ENCODE measurements at regions not wholly inside any gene's neighbourhood (a gene's known extent, or its start where the extent isn't known, plus 50 kb on each side); places are given as distances from the start of the nearest gene placed in this dataset.
"Not testable (repeated sequence)": the region's sequence is repeated elsewhere in the genome, so short reads cannot be mapped to it uniquely, and the experiment has no call there.

DNA sequence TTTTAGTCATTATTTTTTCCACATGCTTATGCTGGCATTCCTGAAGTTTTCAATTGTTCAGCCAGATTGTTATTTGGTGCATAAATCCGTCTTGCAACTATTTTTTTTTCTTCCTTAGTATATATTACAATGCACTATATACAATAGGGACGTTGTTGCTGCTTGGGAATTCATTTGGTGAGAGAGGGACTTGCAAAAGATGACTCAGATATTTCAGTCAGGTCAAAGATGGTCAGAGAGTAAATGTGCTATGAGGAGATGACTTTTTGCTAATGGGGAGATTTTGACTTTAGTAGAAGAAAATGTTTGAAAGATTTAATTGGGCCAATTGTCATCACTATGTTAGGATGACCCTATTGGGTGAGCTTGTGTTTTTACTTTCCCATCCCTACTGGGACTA lies 348.4 kb upstream of the MTPN start:
- no peak for DNase-seq (ENCODE audit: low read depth in 2 of 2)

DNA sequence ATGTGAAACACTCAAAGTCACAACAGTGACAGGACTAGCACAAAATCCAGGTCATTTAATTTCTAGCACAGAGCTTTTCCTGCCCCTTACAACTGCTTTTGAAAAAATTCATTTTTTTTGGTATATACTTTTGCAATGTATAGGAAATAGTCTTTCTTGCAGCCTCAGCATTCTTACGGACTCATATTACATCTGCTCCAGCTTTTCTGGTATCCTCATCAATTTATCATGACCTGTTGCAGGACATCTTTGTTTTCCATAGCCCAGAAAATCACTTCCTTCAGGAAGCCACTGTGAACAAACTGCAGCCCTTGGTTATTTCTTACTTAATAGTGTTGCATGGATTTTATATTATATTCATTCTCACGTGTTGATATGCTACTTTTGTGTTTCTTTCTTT lies 347.9 kb upstream of the MTPN start:
- DNase-seq (ENCODE audit: low read depth in 2 of 2), result no peak

DNA sequence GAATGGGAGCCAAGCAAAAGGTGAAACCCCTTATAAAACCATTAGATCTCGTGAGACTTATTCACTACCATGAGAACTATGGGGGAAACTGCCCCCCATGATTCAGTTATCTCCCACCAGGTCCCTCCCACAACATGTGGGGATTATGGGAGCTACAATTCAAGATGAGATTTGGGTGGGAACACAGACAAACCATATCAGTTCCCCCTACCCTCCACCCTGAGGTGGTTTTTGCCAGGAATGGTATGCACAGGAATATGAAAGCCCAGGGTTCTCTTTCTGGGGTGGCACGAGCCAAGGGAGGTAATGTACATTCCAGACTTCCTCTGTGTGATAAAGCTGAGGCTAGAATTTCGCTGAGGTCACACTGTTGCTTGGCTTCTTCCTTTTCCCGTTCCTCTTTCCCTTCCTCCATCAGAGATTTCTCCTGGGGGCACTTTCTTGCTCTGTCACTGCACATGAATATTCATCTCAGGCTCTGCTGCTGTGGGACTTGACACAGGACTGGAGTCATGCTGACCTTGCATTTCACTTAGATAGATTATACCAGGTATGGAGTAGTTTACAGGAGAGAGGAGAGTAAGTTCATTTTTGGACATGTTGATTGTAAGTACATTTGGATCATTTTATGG lies 347.0 kb upstream of the MTPN start:
- no peak for DNase-seq (ENCODE audit: low read depth in 2 of 2)

DNA sequence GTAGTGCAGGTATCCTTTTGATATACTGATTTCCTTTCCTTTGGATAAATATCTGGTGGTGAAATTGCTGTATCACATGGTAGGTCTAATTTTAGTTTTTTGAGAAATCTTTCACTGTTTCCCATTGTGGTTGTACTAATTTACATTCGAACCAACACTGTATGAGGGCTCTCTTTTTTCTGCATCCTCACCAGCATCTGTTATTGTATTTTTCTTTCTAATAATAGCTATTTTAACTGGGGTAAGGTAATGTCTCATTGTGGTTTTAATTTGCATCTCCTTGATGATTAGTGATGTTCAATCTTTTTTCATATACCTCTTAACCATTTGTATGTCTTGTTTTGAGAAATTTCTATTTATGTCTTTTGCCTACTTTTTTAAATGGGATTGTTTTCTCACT lies 335.4 kb upstream of the MTPN start:
- no peak for DNase-seq (ENCODE audit: low read depth in 2 of 2)

DNA sequence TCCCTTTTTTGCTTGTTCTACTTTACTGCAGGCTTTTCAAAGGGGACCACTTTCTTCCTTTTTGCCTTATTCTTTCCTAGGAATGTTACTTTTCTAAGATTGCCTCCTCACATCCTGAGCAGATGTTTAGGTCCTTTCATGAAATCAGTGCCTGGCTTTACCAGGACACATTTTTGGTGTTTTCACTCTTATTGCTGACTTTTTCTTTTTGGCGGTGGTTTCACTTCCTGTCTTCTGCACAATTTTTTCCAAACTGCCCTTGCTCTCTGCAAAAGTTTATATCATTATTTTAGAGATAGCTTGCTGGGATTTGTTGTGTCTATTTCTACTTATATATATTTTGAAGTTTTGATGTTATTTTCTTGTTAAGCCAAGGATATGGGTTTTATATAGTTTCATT lies 332.2 kb upstream of the MTPN start:
- DNase-seq (ENCODE audit: low read depth in 2 of 2), result no peak

DNA sequence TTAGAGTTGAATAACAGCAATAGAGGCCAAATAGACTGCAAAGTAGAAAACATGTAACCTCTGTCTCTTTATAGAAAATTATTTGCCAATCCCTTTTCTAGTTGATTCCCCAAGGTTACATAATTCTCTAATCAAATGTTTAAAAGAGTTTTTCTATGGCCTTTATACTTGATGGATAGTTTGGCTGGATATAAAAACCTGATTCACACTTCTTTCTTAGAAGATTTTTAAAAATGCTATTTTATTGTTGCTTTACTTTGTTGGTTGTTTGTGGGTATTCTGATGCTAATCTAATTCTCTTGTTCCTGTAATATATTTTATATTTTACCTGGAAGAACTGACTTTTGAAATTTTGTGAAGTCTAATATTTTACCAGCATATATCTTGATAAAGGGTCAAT lies 331.1 kb upstream of the MTPN start:
- DNase-seq (ENCODE audit: low read depth in 2 of 2), result no peak

DNA sequence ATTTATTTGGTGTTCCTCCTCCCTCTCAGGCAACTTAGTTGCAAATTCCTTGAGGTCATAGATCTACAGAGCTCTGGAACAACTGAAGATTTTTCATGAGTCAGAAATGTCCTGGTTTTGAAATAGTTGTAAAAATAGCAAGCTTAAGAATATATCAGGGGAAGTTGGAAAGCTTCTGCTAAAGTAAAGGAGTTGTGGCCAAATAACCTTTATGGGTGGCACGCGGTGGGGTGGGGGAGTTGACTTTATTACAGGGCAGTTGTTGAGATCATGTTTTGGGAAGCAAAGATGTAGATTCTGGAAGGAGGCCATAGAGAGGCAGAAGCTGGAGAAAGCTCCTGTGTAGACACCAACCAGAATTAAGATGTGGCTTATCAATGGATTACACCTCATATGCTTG lies 326.0 kb upstream of the MTPN start:
- DNase-seq (ENCODE audit: low read depth in 2 of 2), result peak in 1 of 2 experiments; percentile 0

DNA sequence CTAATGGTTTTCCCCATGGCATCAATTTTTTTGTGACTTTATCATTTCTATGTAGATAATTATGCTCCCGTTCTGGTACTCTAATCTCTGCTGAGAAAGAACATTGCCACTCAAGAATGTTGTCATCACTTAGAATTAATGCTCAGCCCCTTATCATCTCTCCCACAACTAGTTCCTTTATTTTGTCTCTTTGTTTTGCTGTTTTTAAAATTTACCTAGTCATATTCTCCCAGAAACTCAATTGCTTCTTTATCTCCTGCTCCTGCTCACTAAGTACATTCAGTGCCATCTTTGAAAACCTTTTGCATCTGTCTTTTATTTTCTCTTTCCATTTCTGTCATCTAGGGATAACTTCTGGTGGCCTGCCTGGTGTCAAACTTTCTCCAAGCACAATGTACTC lies 324.9 kb upstream of the MTPN start:
- DNase-seq (ENCODE audit: low read depth in 2 of 2), result no peak

DNA sequence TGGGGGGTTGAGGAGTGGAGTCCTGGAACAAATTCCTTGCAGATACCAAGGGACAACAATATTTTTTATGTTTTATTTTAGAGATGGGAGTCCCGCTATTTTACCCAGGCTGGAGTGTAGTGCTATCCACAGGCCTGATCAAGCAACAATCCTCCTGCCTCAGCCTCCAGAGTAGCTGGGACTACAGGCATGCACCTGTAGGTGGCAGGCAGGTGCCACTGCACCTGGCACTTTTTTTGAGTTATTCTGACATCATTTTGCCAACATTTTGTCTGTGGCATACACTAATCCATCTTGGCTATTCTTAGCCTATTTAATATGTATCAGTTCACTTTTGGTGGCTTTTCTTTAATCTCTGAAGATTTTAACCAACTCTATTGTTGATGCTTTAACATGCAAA lies 317.8 kb upstream of the MTPN start:
- DNase-seq (ENCODE audit: low read depth in 2 of 2), result no peak

DNA sequence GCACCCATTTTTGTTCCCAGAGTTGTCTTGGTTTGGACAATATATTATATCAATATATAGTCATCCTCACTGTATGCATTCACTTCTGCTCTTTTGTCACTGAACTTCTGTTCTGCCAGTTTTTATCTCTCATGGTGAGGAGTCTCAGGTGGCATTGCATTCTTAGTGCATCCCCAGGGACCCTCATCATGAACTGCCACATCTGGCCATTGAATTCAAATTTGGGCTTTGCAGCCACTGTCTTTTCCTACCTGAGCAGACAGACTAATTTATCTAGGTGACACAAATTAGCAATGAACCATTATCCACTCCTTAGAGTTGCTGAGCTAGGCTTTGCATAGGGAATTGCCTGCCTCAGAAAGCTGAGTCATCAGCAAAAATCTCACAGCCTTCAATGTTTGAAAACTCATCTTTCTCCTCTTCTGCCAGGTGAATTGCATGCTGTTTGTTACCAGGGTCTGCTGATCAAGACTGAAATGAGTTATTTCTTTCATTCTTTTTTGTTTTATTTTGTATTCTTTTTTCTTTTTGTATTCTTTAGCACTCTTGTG lies 316.8 kb upstream of the MTPN start:
- no peak for DNase-seq (ENCODE audit: low read depth in 2 of 2)

DNA sequence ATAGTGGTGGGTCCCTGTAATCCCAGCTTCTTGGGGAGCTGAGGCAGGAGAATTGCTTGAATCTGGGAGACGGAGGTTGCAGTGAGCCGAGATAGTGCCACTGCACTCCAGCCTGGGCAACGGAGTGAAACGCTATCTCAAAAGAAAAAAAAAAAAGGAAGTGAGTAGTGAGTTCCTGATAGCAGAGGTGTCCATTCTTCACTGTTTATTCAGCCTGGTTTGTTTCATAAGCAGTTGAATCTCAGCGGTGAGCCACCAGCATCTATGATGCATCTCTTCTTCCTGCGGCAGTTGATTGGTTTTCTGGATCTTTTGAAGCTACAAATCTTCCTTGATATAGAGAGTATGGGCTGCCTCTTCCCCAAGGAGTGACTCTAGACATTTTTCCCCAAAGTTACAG lies 316.1 kb upstream of the MTPN start:
- DNase-seq (ENCODE audit: low read depth in 2 of 2), result no peak

DNA sequence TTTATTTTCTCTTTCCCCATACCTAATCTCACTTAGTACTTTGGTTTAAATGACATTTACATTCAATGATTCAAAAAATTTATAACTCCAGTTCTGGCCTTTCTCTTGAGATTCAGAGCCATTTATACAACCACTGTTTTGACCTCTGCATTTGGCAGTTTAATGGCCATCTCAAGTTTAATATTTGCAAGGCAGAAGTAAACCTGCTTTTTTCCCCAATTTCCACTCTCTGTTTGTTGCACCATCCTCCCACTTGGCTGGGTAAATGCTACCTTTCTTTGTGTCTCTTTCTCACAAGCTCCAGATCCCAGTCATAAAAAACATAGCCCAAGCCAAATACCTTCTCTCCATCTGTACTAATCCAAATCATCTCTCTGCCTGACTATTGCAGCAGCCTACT lies 315.2 kb upstream of the MTPN start:
- DNase-seq (ENCODE audit: low read depth in 2 of 2), result no peak

DNA sequence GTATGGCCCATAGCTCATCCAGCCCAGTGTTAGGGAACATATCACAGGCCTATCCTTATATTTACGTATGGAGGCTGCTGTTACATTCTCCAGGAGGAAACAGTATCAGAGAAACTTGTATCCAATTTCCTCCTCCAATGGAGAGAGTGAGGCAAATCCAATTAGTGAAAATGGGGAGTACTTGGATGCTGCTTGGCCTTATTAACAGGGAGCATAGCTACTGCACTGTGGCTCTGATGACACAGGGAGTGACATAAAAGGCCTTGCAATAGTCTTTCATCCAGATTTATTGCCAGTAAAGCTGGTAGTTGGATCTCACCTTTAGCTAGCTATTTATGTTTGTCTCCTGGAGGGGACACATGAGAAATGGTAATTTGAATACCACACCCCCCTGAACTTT lies 313.2 kb upstream of the MTPN start:
- DNase-seq (ENCODE audit: low read depth in 2 of 2), result no peak

DNA sequence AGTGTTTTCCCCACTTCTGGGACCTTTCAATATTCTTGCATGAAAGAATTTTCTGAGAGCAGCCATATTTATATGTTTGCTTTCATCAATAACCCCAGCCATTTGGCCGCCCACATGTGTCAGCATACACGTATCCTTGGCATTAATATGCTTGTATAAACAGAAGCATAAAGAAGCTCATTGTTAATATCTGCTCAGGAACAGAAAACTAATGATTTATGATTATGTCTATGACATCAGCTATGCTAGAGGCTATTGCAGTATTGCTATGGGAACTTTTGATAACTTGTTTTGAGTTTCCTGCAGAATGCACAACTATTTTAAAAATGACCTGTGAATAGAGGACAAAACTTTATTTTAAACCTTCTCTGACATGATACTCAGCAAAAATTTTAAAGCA lies 300.9 kb upstream of the MTPN start:
- no peak for DNase-seq (ENCODE audit: low read depth in 2 of 2)

DNA sequence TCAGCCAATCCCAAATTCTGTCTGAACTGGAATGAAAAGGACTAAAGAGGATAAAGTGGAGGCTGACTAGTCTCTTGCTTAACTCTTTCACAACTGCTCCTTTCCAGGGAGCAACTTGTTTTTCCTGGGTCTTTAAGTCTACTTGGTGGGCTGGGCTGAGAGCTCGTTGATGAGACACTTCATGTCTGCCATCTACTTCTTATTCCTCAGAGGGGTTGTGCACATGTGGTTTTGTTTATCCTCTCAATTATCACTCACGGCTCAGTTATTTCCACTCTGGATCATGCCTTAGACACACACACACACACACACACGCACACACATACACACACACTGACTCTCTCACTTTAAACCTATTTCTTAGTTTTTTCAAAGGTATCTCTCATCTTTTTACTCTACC lies 298.6 kb upstream of the MTPN start:
- no peak for DNase-seq (ENCODE audit: low read depth in 2 of 2)

DNA sequence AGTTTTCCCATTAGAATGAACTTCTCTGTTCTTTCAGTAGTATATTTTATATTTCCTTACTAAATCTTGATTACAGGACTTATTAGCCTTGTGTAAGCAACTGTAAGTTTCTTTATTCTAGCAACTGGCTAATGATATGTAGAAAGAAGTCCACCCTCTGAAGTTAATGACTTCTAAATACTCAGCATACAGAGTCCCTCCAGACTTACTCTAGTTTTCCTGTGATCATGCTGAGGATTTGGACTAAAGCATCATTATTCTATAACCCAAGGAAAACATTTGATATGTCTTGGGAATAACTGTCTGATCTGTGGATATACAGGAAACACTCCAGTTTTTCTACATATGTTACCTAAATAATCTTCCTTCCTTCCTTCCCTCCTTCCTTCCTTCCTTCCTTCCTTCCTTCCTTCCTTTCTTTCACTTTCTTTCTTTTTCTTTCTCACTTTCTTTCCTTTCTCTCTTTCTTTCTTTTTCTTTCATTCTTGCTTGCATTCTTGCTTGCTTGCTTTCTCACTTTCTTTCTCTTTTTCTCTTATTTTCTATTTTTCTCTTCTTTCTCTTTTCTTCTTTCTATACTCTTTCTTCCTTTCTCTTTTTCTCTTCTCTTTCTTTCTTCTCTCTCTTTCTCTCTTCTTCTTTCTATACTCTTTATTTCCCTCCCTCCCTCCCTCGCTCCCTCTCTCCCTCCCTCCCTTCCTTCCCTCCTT lies 297.6 kb upstream of the MTPN start:
- no peak for DNase-seq (ENCODE audit: low read depth in 2 of 2)

DNA sequence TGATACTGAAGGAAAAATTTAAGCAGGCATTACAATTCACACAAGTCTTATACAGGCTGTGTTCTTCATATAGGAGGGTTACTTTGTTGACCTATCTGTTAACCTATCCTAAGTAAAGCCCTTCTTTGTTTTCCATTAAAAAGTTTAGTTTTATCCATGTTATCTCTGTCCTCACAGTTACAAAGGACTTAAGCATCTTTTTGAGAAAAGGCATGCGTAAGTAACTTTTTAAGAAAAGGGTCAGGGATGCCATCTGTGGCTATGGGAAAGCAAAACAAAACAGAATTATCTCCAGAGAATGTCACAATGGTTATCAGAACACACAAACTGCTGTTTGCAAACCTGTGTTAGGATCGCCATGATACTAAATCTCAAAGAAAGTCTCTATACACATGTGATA lies 295.8 kb upstream of the MTPN start:
- DNase-seq (ENCODE audit: low read depth in 2 of 2), result no peak

DNA sequence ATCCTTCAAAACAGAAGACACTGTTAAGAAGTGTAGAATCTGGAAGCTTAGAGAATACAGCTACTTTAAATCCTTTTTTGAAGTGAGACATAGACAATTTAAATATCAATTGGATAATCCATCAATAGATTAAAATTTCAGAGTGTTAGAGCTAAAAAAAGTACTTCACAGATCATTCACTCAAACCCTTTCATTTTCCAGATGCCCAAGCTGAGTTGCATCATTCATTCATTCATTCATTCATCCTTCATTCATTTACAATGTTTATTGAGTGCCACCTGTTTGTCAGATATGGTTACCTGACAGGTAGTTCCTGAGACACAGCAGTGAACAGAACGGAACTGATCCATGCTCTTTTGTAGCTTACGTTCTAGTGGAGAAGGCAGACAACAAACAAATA lies 290.7 kb upstream of the MTPN start:
- DNase-seq (ENCODE audit: low read depth in 2 of 2), result no peak

DNA sequence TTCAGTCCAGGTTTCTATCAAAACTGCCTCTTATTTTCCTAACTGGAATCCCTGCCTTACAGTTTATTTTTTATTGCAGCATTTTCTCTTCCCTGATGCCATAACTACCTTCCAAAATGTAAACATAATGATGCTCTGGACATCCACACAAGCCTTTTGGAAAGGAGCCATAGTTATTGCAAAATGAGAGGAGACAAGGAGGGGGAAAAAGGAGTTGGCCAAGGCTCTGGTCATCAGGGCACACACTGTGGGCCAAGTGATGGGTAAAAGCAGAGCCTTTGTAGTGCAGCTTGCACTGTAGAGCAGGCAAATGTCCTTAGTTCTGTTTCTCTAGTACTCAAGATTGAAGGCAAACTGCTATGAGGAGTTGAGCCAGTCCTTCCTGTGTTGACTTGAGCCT lies 289.3 kb upstream of the MTPN start:
- DNase-seq (ENCODE audit: low read depth in 2 of 2), result no peak

DNA sequence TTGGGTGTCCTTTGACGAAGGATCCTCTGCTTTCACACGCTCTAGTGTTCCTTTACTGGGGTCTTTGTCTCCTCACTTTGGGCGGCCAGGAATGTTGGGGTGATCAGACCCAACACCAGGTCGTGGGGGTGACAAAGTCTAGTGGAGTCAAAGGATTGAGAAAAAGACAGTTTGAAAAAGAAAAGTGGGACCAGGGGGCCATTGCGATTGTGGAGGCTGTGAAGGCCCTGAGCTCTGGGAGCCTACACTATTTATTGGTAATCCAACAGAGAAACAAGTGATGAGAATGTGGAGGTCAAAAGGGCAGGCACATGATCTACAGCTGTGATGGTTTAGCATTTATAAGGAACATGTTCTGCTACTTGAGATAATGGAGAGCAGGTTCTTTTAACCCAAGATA lies 287.1 kb upstream of the MTPN start:
- not testable (repeated sequence) for DNase-seq (ENCODE audit: low read depth in 2 of 2)

DNA sequence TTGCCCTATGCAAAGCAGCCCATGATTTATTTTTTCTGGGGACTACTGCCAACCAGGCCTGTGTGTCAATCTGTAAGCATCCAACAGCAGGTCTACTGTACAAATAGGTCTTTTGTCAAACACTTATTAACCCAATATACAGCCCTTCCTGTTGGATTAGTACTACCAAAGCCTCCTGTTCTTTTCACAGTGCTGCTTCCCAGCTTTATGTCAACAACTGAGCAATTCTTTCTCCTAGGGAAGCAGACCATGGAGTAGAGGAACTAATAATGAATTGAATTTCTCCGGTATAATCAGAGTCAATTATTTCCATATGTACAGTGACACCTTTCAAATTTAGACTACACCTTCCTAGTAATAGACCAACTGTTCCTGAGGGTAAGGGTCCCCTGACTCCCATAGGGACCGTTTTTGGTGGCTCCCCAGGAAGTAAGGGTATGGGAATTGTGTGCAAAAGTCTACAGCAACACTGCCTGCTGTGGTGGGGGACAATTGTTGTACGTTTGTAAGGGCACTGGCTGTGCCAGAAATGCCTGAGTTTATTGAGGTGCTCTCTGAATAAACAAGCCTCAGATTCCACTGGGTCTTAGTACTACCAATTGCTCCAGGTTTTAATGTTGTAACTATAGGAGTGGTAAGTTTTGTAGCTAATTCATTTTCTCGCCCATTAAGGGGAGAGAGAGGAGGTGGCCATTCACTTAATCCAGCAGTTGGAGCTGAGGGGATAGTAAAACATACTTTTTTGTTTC lies 286.1 kb upstream of the MTPN start:
- DNase-seq (ENCODE audit: low read depth in 2 of 2), result not testable (repeated sequence)

DNA sequence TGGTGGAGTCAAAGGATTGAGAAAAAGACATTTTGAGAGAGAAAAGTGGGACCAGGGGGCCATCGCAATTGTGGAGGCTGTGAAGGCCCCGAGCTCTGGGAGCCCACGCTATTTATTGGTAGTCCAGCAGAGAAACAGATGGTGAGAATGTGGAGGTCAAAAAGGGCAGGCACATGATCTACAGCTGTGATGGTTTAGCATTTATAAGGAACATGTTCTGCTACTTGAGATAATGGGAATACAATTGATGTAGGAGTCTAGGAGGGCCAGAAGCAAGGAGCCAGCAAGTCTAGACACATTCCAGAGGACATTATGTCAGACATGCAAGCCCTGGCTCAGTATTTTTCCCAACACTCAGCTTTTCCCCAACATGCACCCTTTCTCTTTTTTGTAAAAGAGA lies 283.4 kb upstream of the MTPN start:
- not testable (repeated sequence) for DNase-seq (ENCODE audit: low read depth in 2 of 2)

DNA sequence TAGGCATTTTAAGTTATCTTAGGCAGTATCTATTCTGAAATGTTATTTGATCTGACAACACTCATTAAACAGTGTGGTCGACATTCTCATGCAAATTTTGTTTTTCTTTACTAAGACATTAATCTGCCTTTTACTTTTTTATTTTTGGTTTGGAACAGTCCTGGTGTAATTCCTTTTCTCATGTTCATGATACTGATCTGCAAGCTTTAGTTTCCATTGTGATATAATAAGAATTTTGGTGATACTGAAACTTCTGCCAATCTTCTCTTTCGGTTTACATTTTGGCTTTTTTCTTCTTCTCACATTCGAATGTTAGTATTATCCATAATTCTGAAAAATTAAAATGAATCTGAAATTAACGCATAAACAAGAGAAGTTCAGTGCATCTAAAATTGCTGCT lies 281.9 kb upstream of the MTPN start:
- no peak for DNase-seq (ENCODE audit: low read depth in 2 of 2)
